T-cell (primary cell): ENCODE measurements at regions not wholly inside any gene's neighbourhood (a gene's known extent, or its start where the extent isn't known, plus 50 kb on each side); places are given as distances from the start of the nearest gene placed in this dataset.
"Not testable (repeated sequence)": the region's sequence is repeated elsewhere in the genome, so short reads cannot be mapped to it uniquely, and the experiment has no call there.

Experiments used
- ATAC-seq, 4 experiments: fragments of 200-7000 bp in 3 of 4; fragments of 150-1000 bp in 1 of 4; cut with Tn5 transposase; replicated peaks in 1 of 4; 1 replicate in 3 of 4; 2 replicates in 1 of 4; pipeline ENCODE4 v1.10.0; 2021; ENCODE audit warnings: moderate library complexity in 3 of 4, mild to moderate bottlenecking in 2 of 4, moderate number of reproducible peaks in 1 of 4
- CTCF ChIA-PET, 2 donors: fragments of 300-600 bp; sonication (Branson Sonifier 250); formaldehyde crosslinking; loops; one replicate each; lab custom pipeline; 2022; ENCODE audit warnings: antibody characterized with exemption in 2 of 2; lab: Charles Lee
- POLR2A ChIA-PET, 2 donors: fragments of 300-600 bp; sonication (Branson Sonifier 250); formaldehyde crosslinking; loops; one replicate each; lab custom pipeline; 2022; ENCODE audit warnings: antibody characterized with exemption in 2 of 2; lab: Charles Lee
- DNase-seq, 35 experiments: peaks; one replicate each; pipeline versions ENCODE4 v3.0.0 to v3.0.0-alpha.2; 2013 to 2023
- H3K27ac ChIP-seq: one replicate; pipeline ENCODE4 v1.5.1; 2013; ENCODE audit warnings: low read length
- H3K27me3 ChIP-seq, 2 experiments: replicated peaks in 1 of 2; 1 replicate in 1 of 2; 2 replicates in 1 of 2; pipeline versions ENCODE4 v1.6.1 to v1.7.0; 2013; ENCODE audit warnings: low read length in 1 of 2, mixed read lengths in 1 of 2; ENCODE audit not compliant: control insufficient read depth in 2 of 2, insufficient read depth in 2 of 2; ENCODE audit errors: extremely low read depth in 1 of 2
- H3K36me3 ChIP-seq, 2 donors: 1 replicate in 1 of 2; 2 replicates in 1 of 2; pipeline versions ENCODE4 v1.6.1 to v1.7.0; 2013; ENCODE audit warnings: low read length in 1 of 2; ENCODE audit not compliant: control insufficient read depth in 2 of 2, insufficient read depth in 1 of 2; ENCODE audit errors: extremely low read depth in 1 of 2
- H3K4me1 ChIP-seq, 2 experiments: 1 replicate in 1 of 2; 2 replicates in 1 of 2; pipeline versions ENCODE4 v1.6.1 to v1.7.0; 2013; ENCODE audit warnings: low read length in 2 of 2, mixed read lengths in 1 of 2; ENCODE audit not compliant: insufficient read depth in 2 of 2, control insufficient read depth in 1 of 2; ENCODE audit errors: extremely low read depth in 1 of 2
- H3K4me3 ChIP-seq, 2 donors: 1 replicate in 1 of 2; 2 replicates in 1 of 2; pipeline versions ENCODE4 v1.5.1 to v1.7.0; 2013; ENCODE audit warnings: mild to moderate bottlenecking in 2 of 2, low read length in 1 of 2, moderate library complexity in 1 of 2; ENCODE audit not compliant: control insufficient read depth in 1 of 2; ENCODE audit errors: extremely low read depth in 1 of 2
- H3K9me3 ChIP-seq: 2 replicates; pipeline ENCODE4 v1.7.0; 2013
- H3K27ac Mint-ChIP-seq, 2 donors: one replicate each; pipeline ENCODE4 v1.8.0; 2020 to 2021; ENCODE audit warnings: mild to moderate bottlenecking in 2 of 2, mixed read lengths in 2 of 2
- H3K27me3 Mint-ChIP-seq, 2 donors: one replicate each; pipeline ENCODE4 v1.8.0; 2021 to 2022; ENCODE audit warnings: mixed read lengths in 2 of 2
- H3K36me3 Mint-ChIP-seq: one replicate; pipeline ENCODE4 v1.8.0; 2021; ENCODE audit warnings: mixed read lengths
- H3K4me1 Mint-ChIP-seq, 3 donors: one replicate each; pipeline ENCODE4 v1.8.0; 2020 to 2022; ENCODE audit warnings: mixed read lengths in 3 of 3, mild to moderate bottlenecking in 1 of 3
- H3K4me3 Mint-ChIP-seq, 3 donors: one replicate each; pipeline ENCODE4 v1.8.0; 2020 to 2022; ENCODE audit warnings: mild to moderate bottlenecking in 3 of 3, mixed read lengths in 3 of 3, moderate library complexity in 3 of 3
- H3K9me3 Mint-ChIP-seq, 3 donors: one replicate each; pipeline ENCODE4 v1.8.0; 2020 to 2022; ENCODE audit warnings: mixed read lengths in 3 of 3
- WGBS: methylation state at CpG from one replicate; pipeline ENCODE4 v1.1.5; 2013; ENCODE audit warnings: missing lambda C conversion rate; ENCODE audit not compliant: insufficient coverage; 5-methylcytosine and 5-hydroxymethylcytosine counted together

DNA sequence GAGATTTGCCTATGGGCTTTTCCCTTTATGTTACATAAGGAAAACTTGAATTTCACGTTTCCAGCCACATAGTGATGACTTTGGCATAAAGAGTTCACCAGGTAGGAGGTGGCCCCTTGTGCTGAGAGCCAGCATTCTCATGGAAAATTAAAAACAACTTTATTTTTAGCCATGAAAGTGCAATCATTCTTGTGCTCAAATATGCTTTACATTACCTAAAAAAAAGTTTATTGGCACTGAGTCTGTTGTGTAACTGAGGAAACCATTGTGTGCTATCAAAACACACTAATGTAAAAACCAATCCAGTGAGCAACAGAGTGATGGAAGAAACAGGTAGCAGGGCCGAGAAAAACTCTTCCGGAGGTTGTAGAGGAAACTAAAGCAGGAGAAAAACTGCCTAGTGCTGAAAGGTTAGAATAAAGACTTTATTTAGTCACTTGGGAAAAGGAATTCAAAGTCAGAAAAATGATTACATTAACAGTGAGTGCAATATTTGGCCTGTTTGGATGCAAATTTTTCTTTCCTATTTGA is 332.9 kb upstream of the TMC3 start:
- H3K4me3 Mint-ChIP-seq, H3K27me3 Mint-ChIP-seq, POLR2A ChIA-PET, H3K27me3 ChIP-seq, CTCF ChIA-PET, H3K9me3 Mint-ChIP-seq, H3K27ac Mint-ChIP-seq, H3K4me1 Mint-ChIP-seq, H3K4me3 ChIP-seq, H3K27ac ChIP-seq, H3K4me1 ChIP-seq, H3K36me3 Mint-ChIP-seq, H3K36me3 ChIP-seq, H3K9me3 ChIP-seq, ATAC-seq, DNase-seq: not testable (repeated sequence)
- 56% methylated on average over 2 of the region's 3 CpGs for WGBS

DNA sequence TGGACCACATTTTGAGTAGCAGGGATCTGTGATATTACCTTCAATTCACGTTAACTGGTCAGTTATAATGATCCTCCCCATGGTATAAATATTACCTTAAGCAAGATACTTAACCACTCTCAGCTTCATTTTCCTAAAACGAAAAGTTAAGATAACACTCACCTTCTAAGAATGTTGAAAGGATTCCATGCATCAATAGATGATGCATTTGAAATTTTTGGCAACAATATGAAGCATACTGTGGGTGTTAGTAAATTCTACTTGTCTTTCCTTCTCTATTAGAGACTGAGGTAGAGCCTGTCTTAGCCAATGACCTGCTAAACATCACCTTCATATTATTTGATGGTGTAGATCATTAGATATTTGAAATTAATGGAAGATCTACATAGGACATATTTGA is 331.7 kb upstream of the TMC3 start:
- H3K9me3 Mint-ChIP-seq, H3K4me3 ChIP-seq, H3K4me1 Mint-ChIP-seq, CTCF ChIA-PET, H3K9me3 ChIP-seq, POLR2A ChIA-PET, H3K27ac ChIP-seq, H3K27ac Mint-ChIP-seq, H3K36me3 ChIP-seq, DNase-seq, H3K4me3 Mint-ChIP-seq, H3K27me3 ChIP-seq, H3K36me3 Mint-ChIP-seq, H3K27me3 Mint-ChIP-seq, ATAC-seq, H3K4me1 ChIP-seq: not testable (repeated sequence)
- 57% methylated on average over 1 of the region's 2 CpGs for WGBS

DNA sequence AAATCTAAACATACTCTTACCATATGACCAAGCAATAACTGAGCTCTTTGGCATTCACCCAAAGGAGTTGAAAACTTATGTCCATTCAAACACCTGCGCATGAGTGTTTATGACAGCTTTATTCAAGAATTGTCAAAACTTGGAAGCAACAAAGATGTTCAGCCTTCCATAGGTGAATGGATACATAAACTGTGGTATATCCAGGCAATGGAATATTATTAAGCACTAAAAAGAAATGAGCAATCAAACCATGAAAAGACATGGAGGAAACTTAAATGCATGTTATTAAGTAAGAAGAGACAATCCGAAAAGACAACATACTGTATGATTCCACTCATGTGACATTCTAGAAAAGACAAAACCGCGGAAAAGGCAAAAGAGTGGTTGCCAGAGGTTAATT is 312.0 kb upstream of the TMC3 start:
- Mint-ChIP-seq H3K27me3 (peaks cover 2 to 11% of the 10 kb centered on the region in 2 donors), H3K9me3 (peaks cover 11 to 15% (median 12%) of the 10 kb centered on the region in 3 donors), H3K4me1 (no peaks in the 10 kb centered on the region), H3K4me3 (no peak overlapping the region), H3K27ac (no peak overlapping the region), H3K36me3 (no peaks in the 10 kb centered on the region)
- H3K9me3 ChIP-seq, result peaks cover 3% of the 10 kb centered on the region
- no peak overlapping the region for H3K27ac ChIP-seq
- ChIA-PET POLR2A (no interaction called here), CTCF (no interaction called here)
- DNase-seq (no peak), ATAC-seq (no peak)
- no peaks in the 10 kb centered on the region for H3K4me1 ChIP-seq
- H3K27me3 ChIP-seq, result no peaks in the 10 kb centered on the region
- WGBS, result no CpG with 5 or more reads among the region's 4 CpGs
- no peak overlapping the region for H3K4me3 ChIP-seq
- H3K36me3 ChIP-seq, result no peaks in the 10 kb centered on the region

DNA sequence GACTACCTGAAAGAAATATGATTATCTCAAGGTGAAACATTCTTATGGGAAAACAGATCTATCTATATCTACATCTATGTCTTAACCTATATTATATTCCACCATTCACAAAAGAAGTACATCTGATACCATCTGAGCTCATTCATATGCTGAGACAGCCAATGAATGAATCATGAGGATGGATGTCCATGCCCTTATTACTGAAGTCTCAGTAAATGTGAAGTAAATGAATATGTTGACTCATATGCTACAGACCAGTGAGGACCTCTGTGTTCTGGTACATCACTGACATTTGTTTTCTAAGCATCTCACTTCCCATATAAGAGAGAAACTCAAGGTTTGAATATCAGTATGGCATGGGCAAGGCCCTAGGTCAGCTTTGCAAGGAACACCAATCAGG is 311.2 kb upstream of the TMC3 start:
- no peak for DNase-seq
- no peak overlapping the region for H3K4me3 Mint-ChIP-seq
- H3K27ac Mint-ChIP-seq, result no peak overlapping the region
- peaks cover 2 to 11% of the 10 kb centered on the region in 2 donors for H3K27me3 Mint-ChIP-seq
- POLR2A ChIA-PET, result no interaction called here
- ATAC-seq, result no peak
- CTCF ChIA-PET, result no interaction called here
- H3K4me3 ChIP-seq, result no peak overlapping the region
- H3K9me3 Mint-ChIP-seq, result peaks cover 12 to 18% (median 13%) of the 10 kb centered on the region in 3 donors
- H3K36me3 Mint-ChIP-seq, result no peaks in the 10 kb centered on the region
- no peaks in the 10 kb centered on the region for H3K4me1 ChIP-seq
- H3K27me3 ChIP-seq, result no peaks in the 10 kb centered on the region
- H3K27ac ChIP-seq, result no peak overlapping the region
- H3K9me3 ChIP-seq, result peaks cover 3% of the 10 kb centered on the region
- H3K36me3 ChIP-seq, result no peaks in the 10 kb centered on the region
- H3K4me1 Mint-ChIP-seq, result no peaks in the 10 kb centered on the region

DNA sequence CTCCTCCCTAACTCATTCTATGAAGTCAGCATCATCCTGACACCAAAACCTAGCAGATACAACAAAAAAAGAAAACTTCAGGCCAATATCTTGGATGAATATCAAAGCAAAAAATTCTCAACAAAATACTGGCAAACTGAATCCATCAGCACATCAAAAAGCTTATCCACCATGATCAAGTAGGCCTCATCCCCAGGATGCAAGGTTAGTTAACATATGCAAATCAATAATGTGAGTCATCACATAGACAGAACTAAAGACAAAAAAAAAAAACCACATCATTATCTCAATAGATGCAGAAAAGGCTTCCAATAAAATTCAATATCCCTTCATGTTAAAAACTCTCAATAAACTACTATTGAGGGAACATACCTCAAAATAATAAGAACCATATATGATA is 306.8 kb upstream of the TMC3 start:
- CTCF ChIA-PET, result no interaction called here
- Histone ChIP-seq H3K9me3 (peaks cover 3% of the 10 kb centered on the region), H3K4me1 (no peaks in the 10 kb centered on the region), H3K27me3 (peaks cover 0 to 10% of the 10 kb centered on the region in 2 experiments), H3K36me3 (no peaks in the 10 kb centered on the region), H3K27ac (no peak overlapping the region), H3K4me3 (no peak overlapping the region)
- no peak overlapping the region for H3K27ac Mint-ChIP-seq
- H3K4me3 Mint-ChIP-seq, result no peak overlapping the region
- H3K27me3 Mint-ChIP-seq, result peaks cover 0 to 8% of the 10 kb centered on the region in 2 donors
- POLR2A ChIA-PET, result no interaction called here
- no peaks in the 10 kb centered on the region for H3K36me3 Mint-ChIP-seq
- ATAC-seq, result no peak
- H3K9me3 Mint-ChIP-seq, result peaks cover 13 to 19% (median 15%) of the 10 kb centered on the region in 3 donors
- H3K4me1 Mint-ChIP-seq, result no peaks in the 10 kb centered on the region
- DNase-seq, result no peak

DNA sequence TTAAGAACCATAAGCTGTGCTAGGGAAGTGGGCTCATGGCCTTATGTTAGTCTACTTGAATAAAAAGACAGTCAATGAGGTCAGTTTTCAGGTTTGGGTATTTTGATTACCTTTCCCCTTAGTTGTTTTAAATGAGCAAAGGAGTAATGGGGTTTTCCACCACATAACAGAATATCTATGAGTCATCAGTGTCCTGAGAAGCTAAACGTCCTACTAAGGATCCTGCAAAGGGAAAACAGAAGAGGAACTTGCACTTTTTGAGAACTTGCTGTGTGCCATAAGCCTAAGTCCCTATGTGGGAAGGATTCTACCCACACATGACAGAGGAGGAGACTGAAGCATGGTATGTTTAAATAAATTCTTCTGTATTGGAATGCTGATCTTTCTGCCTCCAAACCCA is 292.8 kb upstream of the TMC3 start:
- ATAC-seq (no peak), DNase-seq (no peak)
- H3K27ac ChIP-seq, result no peak overlapping the region
- Mint-ChIP-seq H3K27ac (no peak overlapping the region), H3K36me3 (no peaks in the 10 kb centered on the region), H3K9me3 (no peaks in the 10 kb centered on the region), H3K4me3 (no peak overlapping the region), H3K4me1 (no peaks in the 10 kb centered on the region), H3K27me3 (peaks cover 0 to 2% of the 10 kb centered on the region in 2 donors)
- peaks cover 0 to 2% of the 10 kb centered on the region in 2 experiments for H3K27me3 ChIP-seq
- no peaks in the 10 kb centered on the region for H3K4me1 ChIP-seq
- WGBS, result no CpG with 5 or more reads among the region's 1 CpG
- ChIA-PET POLR2A (no interaction called here), CTCF (no interaction called here)
- H3K9me3 ChIP-seq, result no peaks in the 10 kb centered on the region
- no peak overlapping the region for H3K4me3 ChIP-seq
- no peaks in the 10 kb centered on the region for H3K36me3 ChIP-seq

DNA sequence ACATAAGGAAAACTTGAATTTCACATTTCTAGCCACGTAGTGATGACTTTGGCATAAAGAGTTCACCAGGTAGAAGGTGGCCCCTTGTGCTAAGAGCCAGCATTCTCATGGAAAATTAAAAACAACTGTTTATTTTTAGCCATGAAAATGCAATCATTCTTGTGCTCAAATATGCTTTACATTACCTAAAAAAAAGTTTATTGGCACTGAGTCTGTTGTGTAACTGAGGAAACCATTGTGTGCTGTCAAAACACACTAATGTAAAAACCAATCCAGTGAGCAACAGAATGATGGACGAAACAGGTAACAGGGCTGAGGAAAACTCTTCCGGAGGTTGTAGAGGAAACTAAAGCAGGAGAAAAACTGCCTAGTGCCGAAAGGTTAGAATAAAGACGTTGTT is 287.0 kb upstream of the TMC3 start:
- Histone ChIP-seq H3K36me3 (no peaks in the 10 kb centered on the region), H3K4me1 (no peaks in the 10 kb centered on the region), H3K4me3 (no peak overlapping the region), H3K27me3 (peaks cover 0 to 2% of the 10 kb centered on the region in 2 experiments), H3K27ac (no peak overlapping the region), H3K9me3 (no peaks in the 10 kb centered on the region)
- Mint-ChIP-seq H3K9me3 (no peaks in the 10 kb centered on the region), H3K36me3 (no peaks in the 10 kb centered on the region), H3K4me1 (no peaks in the 10 kb centered on the region), H3K27me3 (peaks cover 0 to 3% of the 10 kb centered on the region in 2 donors), H3K4me3 (no peak overlapping the region), H3K27ac (no peak overlapping the region)
- WGBS, result 92% methylated on average over 2 of the region's 5 CpGs
- POLR2A ChIA-PET, result no interaction called here
- DNase-seq, result no peak
- CTCF ChIA-PET, result no interaction called here
- ATAC-seq, result no peak
